ENCODE measurements at regions not wholly inside any gene's neighbourhood (a gene's known extent, or its start where the extent isn't known, plus 50 kb on each side); places are given as distances from the start of the nearest gene placed in this dataset.

- no peak for TF ChIP-seq POLR2A (IDR thresholded peaks at IDR 0.05; ENCODE audit: low read depth, low read length)
- no peak for TF ChIP-seq TAF1 (IDR thresholded peaks at IDR 0.05; ENCODE audit: low read depth, low read length)
- no peak for TF ChIP-seq POLR2AphosphoS5 (IDR thresholded peaks at IDR 0.05; ENCODE audit: low read depth, low read length)
- TF ChIP-seq PAX5 (IDR thresholded peaks at IDR 0.05; ENCODE audit: insufficient read depth, low read length, severe bottlenecking): no peak
Measured at GRCh38 chr13:47826471-47826870, 174.6 kb downstream of the SUCLA2 start.
